ENCODE measurements at regions not wholly inside any gene's neighbourhood (a gene's known extent, or its start where the extent isn't known, plus 50 kb on each side); places are given as distances from the start of the nearest gene placed in this dataset.

DNA sequence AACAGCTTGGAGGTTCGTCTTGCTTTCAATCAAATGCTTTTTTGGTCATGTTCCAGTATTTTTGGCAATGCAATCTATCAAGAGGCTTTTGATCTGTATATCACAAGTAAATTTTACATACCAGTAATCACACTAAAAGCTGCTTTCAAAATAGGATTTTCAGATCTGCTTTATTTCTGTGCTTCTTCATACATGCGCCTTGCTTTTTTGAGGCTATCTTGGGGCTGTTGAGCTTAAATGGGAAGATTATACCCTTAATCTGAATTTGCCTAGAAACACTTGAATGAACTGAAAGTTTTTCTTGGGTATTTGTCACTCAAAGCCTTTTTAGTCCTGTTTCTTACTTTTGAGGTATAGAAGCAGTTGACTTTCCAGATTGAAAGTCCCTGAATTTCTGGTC is 62.1 kb upstream of the DCBLD2 start:
- TF ChIP-seq, protein P1, sequence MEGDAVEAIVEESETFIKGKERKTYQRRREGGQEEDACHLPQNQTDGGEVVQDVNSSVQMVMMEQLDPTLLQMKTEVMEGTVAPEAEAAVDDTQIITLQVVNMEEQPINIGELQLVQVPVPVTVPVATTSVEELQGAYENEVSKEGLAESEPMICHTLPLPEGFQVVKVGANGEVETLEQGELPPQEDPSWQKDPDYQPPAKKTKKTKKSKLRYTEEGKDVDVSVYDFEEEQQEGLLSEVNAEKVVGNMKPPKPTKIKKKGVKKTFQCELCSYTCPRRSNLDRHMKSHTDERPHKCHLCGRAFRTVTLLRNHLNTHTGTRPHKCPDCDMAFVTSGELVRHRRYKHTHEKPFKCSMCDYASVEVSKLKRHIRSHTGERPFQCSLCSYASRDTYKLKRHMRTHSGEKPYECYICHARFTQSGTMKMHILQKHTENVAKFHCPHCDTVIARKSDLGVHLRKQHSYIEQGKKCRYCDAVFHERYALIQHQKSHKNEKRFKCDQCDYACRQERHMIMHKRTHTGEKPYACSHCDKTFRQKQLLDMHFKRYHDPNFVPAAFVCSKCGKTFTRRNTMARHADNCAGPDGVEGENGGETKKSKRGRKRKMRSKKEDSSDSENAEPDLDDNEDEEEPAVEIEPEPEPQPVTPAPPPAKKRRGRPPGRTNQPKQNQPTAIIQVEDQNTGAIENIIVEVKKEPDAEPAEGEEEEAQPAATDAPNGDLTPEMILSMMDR (IDR thresholded peaks at IDR 0.05; ENCODE audit: insufficient read depth, low read depth, low read length) = no peak
- no peak for TF ChIP-seq EZH2 (IDR thresholded peaks at IDR 0.05; ENCODE audit: insufficient read depth, low read length)
